Esophagus squamous epithelium (tissue), 4 donors: ENCODE measurements at regions not wholly inside any gene's neighbourhood (a gene's known extent, or its start where the extent isn't known, plus 50 kb on each side); places are given as distances from the start of the nearest gene placed in this dataset.

Experiments
- POLR2A ChIP-seq, 4 donors: fragments of 450-650 bp; IDR thresholded peaks; one replicate each; pipeline ENCODE4 v1.6.1; 2017; ENCODE audit warnings: antibody characterized with exemption in 4 of 4, mild to moderate bottlenecking in 4 of 4, moderate library complexity in 3 of 4
- TF ChIP-seq, protein P1 (sequence below), 6 experiments: fragments of 450-650 bp in 4 of 6; fragments of 200-600 bp in 2 of 6; sonication (generic) in 2 of 6; IDR thresholded peaks; one replicate each; pipeline ENCODE4 v1.5.1; 2016 to 2019; ENCODE audit warnings: antibody characterized with exemption in 6 of 6, mild to moderate bottlenecking in 4 of 6, moderate library complexity in 4 of 6

- TF ChIP-seq, protein P1, sequence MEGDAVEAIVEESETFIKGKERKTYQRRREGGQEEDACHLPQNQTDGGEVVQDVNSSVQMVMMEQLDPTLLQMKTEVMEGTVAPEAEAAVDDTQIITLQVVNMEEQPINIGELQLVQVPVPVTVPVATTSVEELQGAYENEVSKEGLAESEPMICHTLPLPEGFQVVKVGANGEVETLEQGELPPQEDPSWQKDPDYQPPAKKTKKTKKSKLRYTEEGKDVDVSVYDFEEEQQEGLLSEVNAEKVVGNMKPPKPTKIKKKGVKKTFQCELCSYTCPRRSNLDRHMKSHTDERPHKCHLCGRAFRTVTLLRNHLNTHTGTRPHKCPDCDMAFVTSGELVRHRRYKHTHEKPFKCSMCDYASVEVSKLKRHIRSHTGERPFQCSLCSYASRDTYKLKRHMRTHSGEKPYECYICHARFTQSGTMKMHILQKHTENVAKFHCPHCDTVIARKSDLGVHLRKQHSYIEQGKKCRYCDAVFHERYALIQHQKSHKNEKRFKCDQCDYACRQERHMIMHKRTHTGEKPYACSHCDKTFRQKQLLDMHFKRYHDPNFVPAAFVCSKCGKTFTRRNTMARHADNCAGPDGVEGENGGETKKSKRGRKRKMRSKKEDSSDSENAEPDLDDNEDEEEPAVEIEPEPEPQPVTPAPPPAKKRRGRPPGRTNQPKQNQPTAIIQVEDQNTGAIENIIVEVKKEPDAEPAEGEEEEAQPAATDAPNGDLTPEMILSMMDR (IDR thresholded peaks at IDR 0.05): no peak
- no peak for TF ChIP-seq POLR2A (IDR thresholded peaks at IDR 0.05)
Observed at GRCh38 chr2:455913-456312, 168.0 kb upstream of the ALKAL2 start.
